ENCODE measurements at regions not wholly inside any gene's neighbourhood (a gene's known extent, or its start where the extent isn't known, plus 50 kb on each side); places are given as distances from the start of the nearest gene placed in this dataset.

DNA sequence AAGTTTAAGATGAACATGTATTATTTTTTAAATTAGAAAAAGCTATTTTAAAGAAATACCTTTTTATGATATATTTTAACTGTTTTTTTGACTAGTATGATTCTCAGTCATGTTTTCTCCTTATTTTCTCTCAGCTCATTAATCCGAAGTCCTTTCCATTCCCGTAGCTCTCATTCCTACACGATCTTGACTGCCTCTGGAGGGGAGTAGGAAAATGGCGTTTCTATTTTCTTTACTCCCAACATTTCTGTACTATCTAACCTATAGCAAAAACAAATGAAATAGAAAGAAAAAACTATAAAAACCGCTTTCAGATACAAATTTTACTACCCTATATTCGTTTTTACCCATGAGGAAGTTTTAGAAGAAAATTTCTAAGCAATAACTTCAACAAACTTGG lies 343.8 kb downstream of the RBM26 start:
- no peak for DNase-seq (ENCODE audit: low read depth, low spot score)
- Histone ChIP-seq H3K27me3 (ENCODE audit: control insufficient read depth, insufficient read depth, low read length) (no peaks in the 10 kb centered on the region), H3K27ac (ENCODE audit: low read depth, low read length) (no peak overlapping the region), H3K9me3 (ENCODE audit: control insufficient read depth, insufficient read depth, low read length) (no peaks in the 10 kb centered on the region), H3K4me3 (ENCODE audit: low read depth, low read length) (no peak overlapping the region)
- TF ChIP-seq, protein P1, sequence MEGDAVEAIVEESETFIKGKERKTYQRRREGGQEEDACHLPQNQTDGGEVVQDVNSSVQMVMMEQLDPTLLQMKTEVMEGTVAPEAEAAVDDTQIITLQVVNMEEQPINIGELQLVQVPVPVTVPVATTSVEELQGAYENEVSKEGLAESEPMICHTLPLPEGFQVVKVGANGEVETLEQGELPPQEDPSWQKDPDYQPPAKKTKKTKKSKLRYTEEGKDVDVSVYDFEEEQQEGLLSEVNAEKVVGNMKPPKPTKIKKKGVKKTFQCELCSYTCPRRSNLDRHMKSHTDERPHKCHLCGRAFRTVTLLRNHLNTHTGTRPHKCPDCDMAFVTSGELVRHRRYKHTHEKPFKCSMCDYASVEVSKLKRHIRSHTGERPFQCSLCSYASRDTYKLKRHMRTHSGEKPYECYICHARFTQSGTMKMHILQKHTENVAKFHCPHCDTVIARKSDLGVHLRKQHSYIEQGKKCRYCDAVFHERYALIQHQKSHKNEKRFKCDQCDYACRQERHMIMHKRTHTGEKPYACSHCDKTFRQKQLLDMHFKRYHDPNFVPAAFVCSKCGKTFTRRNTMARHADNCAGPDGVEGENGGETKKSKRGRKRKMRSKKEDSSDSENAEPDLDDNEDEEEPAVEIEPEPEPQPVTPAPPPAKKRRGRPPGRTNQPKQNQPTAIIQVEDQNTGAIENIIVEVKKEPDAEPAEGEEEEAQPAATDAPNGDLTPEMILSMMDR (IDR thresholded peaks at IDR 0.05; ENCODE audit: low read depth, low read length), result no peak
- ChIA-PET POLR2A (no interaction called here), CTCF (no interaction called here)

GRCh38 chr13:79060216-79060615 lies 345.8 kb downstream of the RBM26 start:
- POLR2A ChIA-PET, result no interaction called here
- no peak for DNase-seq (ENCODE audit: low read depth, low spot score)
- TF ChIP-seq, protein P1 (IDR thresholded peaks at IDR 0.05; ENCODE audit: low read depth, low read length), result peak; percentile 10; the same call in 1 of the 2 replicates
- Histone ChIP-seq H3K27ac (ENCODE audit: low read depth, low read length) (no peak overlapping the region), H3K4me3 (ENCODE audit: low read depth, low read length) (no peak overlapping the region), H3K27me3 (ENCODE audit: control insufficient read depth, insufficient read depth, low read length) (no peaks in the 10 kb centered on the region), H3K9me3 (ENCODE audit: control insufficient read depth, insufficient read depth, low read length) (no peaks in the 10 kb centered on the region)
- CTCF ChIA-PET, result no interaction called here

GRCh38 chr13:79056706-79057105 lies 349.3 kb downstream of the RBM26 start:
- POLR2A ChIA-PET, result no interaction called here
- H3K27ac ChIP-seq (ENCODE audit: low read depth, low read length), result no peak overlapping the region
- no peaks in the 10 kb centered on the region for H3K27me3 ChIP-seq (ENCODE audit: control insufficient read depth, insufficient read depth, low read length)
- TF ChIP-seq, protein P1 (IDR thresholded peaks at IDR 0.05; ENCODE audit: low read depth, low read length), result no peak
- H3K9me3 ChIP-seq (ENCODE audit: control insufficient read depth, insufficient read depth, low read length), result no peaks in the 10 kb centered on the region
- DNase-seq (ENCODE audit: low read depth, low spot score), result no peak
- CTCF ChIA-PET, result interaction anchor here (1.0 kb wide), 1 partner anchor 78 kb away, joined by 3 read pairs; no protein-coding TSS in a partner anchor
- no peak overlapping the region for H3K4me3 ChIP-seq (ENCODE audit: low read depth, low read length)

GRCh38 chr13:79051472-79051871 lies 354.6 kb downstream of the RBM26 start:
- Histone ChIP-seq H3K27me3 (ENCODE audit: control insufficient read depth, insufficient read depth, low read length) (no peaks in the 10 kb centered on the region), H3K27ac (ENCODE audit: low read depth, low read length) (no peak overlapping the region), H3K9me3 (ENCODE audit: control insufficient read depth, insufficient read depth, low read length) (no peaks in the 10 kb centered on the region), H3K4me3 (ENCODE audit: low read depth, low read length) (no peak overlapping the region)
- POLR2A ChIA-PET, result no interaction called here
- CTCF ChIA-PET, result no interaction called here
- no peak for DNase-seq (ENCODE audit: low read depth, low spot score)
- TF ChIP-seq, protein P1 (IDR thresholded peaks at IDR 0.05; ENCODE audit: low read depth, low read length), result no peak

- ChIA-PET CTCF (no interaction called here), POLR2A (no interaction called here)
- Histone ChIP-seq H3K27ac (ENCODE audit: low read depth, low read length) (no peak overlapping the region), H3K4me3 (ENCODE audit: low read depth, low read length) (no peak overlapping the region), H3K9me3 (ENCODE audit: control insufficient read depth, insufficient read depth, low read length) (no peaks in the 10 kb centered on the region), H3K27me3 (ENCODE audit: control insufficient read depth, insufficient read depth, low read length) (no peaks in the 10 kb centered on the region)
- TF ChIP-seq, protein P1 (IDR thresholded peaks at IDR 0.05; ENCODE audit: low read depth, low read length), result no peak
- no peak for DNase-seq (ENCODE audit: low read depth, low spot score)
Observed at GRCh38 chr13:79044415-79044814, 361.6 kb downstream of the RBM26 start.

Measured in AG04450 (cell line).